Daoy (cell line): ENCODE measurements at regions not wholly inside any gene's neighbourhood (a gene's known extent, or its start where the extent isn't known, plus 50 kb on each side); places are given as distances from the start of the nearest gene placed in this dataset.
"Not testable (repeated sequence)": the region's sequence is repeated elsewhere in the genome, so short reads cannot be mapped to it uniquely, and the experiment has no call there.

Experiments used
- DNase-seq: peaks from one replicate; pipeline ENCODE4 v3.0.0-alpha.2; 2015; ENCODE audit warnings: low read depth

DNA sequence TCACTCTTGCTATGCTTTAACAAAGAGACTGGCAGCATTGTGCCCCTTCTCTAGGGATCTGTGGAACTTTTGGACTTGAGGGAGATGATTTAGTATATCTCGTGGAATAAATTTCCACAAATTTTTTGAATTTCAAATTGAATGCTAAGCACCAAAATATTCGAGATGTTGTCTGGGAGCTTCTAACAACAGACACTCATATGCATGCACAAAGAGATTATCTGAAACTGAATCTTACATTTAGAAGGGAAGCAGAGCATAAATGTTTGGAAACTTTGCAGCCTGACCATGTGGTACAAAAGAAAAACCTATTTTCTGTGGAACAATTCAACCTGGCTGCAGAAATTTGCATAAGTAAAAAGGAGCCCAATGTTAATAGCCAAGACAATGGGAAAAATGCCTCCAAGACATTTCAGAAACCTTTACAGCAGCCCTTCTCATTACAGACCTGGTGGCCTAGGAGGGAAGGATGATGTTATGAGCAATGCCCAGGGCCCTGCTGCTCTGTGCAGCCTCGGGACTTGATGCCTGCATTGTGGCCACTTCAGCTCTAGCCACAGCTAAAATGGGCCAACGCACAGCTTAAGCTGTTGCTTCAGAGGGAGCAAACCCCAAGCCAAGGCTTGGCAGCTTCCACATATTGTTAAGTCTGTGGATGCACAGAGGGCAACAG lies 285.8 kb upstream of the FAM174A start:
- no peak for DNase-seq

DNA sequence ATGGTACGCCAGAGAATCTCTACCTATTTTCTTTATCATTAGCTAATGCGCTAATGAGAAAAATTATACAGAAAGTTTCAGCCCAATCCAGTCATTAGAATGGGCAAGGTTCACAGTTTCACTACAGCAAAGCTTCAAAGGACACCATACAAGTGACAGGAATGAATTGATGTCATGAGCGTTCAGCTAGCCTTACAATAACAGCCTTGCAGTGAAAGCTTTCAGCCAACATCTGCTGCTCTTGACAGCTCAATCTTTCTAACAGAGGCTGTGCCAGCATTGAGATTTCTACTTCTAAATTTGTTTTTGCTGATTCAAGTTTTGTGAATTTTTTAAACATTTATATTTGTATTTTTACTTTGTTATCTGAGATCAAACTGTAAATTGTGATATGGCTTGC lies 302.4 kb upstream of the FAM174A start:
- DNase-seq = no peak

DNA sequence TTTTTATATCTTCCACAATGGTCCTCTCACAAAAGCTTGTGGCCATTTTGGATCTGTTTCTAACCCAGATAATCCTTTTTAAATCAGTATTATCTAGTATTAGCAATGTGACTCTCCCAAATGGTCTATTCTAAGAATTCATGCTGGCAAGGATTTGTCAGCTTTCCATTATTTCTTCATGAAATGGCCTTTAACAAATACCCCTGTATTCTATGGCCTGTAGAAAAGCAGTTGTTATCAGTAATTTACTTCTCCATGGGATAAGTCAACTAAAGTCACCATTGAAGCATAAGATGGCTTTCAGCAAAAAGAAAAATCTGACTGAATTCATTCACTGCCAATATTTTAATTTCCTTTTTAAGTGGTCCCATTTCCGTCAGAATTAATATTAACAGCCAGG lies 346.4 kb upstream of the FAM174A start:
- DNase-seq = no peak

DNA sequence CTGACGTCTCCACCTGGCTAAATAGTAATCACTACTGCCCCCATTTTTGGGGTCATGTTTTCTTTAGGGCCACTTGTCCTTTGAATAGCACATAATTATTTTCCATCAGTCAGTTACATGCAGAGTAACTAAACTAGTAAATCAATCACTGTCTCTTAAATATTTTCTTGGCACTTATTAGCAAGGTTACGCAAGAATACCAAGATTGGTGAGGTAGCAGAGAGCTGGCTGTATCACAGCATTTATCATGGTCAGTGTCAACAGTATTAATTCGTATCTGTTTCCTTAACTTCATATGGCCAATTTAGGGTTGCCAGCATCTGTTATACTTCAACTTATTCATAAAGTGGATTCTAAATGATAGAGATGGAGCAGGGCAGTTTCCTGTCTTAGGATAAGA lies 346.8 kb upstream of the FAM174A start:
- no peak for DNase-seq

DNA sequence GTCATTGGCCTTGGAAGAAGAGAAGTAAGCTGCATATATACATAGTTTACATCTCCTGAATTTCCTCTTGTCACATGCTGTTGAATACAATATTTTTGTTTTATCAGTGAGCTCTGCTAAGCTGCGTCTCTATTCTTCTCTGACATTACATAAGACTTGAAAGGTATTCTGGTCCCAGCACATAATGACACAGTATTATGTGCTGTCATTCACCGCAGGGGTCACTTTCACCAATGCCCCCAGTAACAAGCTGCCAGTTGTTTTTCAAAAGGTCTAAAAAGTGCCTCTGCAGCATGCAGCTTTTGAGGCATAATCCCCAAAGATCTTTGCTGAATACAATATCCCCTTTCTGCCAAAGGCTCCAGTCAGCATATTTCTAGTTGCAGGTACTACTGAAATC lies 349.0 kb upstream of the FAM174A start:
- DNase-seq = no peak

DNA sequence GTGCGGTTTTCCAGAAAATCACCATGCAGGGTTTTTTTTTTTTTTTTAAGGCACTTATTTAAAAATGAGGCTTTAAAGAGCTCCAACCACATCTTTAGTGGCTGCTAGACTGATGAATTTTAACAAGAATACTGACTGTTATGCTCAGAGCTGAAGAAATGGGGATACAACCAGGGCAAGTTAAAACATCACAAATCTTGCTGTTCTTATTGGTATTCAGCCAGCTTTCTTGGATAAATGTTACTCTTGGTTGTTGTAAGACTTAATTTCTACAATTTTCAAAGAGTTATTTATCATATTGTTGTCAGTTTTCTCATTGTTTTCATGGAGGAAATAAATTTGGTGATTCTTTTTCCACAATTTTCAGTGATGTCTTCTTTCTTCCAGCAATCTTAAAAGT lies 352.8 kb upstream of the FAM174A start:
- no peak for DNase-seq

DNA sequence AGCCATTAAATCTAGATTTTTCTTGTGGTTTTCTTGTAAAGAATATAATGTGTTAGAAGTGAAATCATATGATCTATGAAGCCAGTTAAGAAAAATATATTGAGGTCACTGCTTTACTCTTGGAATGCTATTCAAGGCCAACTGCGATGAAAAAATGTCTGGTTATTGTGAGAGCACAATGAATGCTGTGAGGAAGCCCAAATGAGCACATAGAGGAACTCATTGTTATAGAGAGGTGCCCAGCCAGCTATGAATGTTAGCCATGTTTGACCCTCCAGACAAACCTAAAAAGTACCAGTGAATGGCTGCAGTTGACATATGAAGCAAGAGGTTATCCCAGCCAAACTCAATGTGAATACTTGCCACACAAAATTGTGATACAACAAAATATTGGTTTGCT lies 359.8 kb upstream of the FAM174A start:
- DNase-seq = no peak

DNA sequence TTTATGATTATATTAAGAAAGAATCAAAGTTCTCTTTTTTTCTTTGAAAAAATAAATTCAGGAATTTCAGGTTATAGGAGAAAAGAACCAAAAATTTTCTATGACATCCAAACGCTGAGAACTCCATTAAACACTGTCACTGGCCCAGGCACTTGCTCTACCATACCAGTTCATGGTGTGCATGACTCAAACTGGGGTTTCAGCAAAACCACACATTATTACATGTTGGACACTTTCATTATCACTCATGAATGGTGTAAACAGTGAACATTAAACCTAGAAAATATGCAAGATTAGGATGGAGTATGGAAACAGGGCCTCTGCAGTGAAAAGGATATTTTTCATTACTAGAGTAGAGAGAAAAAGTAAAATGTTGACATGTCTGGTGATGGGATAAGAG lies 369.9 kb upstream of the FAM174A start:
- DNase-seq = no peak

DNA sequence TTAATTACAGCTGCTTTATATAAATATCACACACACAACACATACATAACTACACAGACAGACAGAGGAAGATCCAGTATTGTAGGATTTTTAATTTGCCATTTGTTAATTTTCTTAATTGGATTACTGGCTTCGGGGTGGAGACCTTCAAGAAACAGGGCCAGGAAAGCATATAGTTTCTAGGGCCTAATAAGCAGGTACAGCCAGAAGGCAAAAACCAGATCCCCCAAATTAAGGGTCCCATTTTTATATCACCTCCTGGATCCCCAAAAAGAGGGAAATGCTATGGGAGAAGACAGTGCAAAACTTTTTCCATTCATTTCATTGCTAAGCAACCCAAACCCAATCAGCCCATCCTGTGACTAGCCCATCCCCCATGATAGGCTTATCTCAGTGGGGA lies 373.3 kb upstream of the FAM174A start:
- DNase-seq = no peak

DNA sequence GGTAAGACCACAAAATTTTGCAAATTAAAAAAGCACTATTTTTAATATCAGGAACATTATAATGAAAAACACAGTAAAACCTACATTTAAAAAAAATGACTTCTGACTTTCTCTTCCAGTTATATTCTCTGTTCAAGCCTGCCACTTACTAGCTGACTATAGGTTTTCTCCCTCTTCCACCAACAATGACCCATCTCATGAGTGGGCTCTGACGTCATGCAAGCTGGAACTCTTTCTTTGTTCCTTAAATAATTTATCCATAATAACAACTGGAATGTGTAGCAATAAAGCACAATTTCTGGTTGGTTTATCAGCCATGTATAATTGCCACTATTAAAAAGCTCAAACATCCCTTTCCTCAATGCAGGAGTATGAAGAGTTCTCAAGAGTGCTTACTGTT lies 378.1 kb upstream of the FAM174A start:
- no peak for DNase-seq

DNA sequence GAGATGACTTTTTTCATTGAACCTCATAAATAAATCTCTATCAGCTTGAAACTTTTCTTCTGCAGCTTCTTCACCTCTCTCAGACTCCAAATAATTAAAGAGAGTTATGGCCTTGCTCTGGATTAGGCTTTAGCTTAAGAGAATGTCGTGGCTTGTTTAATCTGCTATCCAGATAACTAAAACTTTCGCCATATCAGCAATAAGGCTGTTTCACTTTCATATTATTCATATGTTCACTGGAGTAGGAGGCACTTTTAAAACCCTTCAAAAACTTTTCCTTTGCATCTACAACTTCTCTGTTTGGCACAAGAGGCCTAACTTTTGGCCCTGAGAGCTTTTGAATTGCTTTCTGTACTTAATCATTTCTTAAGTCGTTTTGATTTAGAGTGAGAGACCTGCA lies 386.9 kb upstream of the FAM174A start:
- no peak for DNase-seq

DNA sequence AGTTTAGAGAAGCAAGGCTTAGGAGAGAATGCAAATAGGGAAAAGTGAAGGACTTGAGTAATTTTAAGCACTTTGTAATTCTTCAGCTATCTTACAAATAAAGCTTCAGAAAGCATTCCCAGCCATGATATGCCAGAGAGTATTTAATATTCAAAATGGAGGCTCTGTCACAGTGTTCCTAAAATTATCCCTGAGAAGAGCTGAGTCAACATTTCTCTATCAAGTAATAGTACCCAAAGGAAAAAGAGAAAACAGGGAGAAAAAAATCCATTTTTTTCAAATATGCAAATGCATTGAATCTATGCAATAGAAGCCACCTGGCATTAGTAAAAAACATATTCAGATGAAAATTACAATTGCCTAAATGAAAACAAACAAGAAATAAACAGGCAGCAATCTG lies 392.6 kb upstream of the FAM174A start:
- no peak for DNase-seq

DNA sequence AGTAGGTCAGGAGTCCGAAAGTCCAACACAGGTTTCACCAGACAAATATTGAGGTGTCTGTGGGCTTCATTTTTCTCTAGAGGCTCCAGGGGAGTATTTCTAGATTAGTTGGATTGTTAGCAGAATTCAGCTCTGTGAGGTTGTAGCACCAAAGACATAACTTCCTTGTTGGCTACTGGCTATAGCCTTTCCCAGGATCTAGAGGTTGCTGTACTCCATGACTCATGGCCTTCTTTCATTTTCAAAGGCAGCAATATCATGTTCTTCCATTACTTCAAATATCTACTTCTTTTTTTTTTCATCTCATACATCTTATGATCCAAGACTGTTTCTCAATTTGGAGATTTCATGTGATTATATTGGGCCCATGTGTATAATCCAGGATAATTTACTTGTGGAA lies 404.0 kb upstream of the FAM174A start:
- DNase-seq = no peak

DNA sequence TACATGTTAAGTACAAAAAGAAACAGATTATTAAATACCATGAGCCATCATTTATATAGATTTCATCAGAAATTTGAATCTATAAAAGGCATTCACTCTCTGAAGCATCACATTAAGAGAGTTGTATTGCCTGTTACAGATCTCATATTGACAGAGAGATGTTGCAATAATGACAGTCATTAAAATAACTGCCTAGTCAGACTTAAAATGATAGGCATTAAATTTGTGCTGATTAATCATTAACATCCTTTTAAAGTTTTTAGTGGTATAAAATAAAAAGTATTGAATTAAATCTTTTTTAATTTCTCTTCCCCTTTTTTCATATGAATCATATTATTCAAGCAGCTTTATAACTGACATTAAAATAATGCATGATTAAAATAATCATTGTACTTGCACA lies 404.9 kb upstream of the FAM174A start:
- DNase-seq = no peak

DNA sequence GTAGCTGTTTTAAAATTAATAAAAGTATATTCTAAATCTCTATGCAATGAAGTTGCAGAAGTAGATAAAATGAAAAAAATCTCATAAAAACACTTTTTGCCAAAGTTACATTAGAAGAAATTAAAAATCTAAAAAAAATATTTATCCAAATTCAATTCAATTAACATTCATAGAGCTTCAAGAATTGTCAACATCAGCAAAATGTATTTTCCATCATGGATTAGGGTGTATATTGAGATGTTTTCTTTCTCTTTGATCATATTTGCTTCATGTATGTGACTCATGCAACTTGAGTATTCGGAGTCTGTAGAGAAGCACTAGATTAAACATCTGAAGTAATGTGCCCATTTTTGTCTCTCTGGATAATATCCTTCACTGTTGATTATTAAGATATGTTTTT lies 415.3 kb upstream of the FAM174A start:
- DNase-seq = no peak

DNA sequence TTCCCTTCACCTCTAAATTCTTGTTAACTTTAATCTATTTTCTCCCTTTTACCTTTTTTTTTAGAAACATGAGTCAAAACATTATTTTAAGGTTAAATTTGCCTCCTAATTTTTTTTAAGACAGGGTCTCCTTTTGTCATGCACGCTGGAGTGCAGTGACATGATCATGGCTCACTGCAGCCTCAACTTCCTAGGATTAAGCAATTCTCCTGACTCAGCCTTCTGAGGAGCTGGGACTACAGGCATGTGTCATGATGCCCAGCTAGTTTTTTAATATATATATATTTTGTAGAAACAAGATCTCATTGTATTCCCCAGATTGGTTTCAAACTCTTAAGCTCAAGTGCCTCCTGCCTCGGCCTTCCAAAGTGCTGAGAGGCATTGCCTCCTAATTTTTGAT lies 424.7 kb upstream of the FAM174A start:
- no peak for DNase-seq

DNA sequence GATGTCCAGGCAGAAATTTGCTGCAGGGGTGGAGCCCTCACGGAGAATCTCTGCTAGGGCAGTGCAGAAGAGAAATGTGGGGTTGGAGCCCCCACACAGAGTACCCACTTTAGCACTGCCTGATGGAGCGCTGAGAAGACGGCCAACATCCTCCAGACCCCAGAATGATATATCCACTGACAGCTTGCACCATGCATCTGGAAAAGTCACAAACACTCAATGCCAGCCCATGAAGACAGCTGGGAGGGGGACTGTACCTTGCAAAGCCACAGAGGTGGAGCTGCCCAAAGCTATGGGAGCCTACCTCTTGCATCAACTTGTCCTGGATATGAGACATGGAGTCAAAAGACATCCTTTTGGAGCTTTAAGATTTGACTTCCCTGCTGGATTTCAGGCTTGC lies 426.3 kb upstream of the FAM174A start:
- DNase-seq = no peak

DNA sequence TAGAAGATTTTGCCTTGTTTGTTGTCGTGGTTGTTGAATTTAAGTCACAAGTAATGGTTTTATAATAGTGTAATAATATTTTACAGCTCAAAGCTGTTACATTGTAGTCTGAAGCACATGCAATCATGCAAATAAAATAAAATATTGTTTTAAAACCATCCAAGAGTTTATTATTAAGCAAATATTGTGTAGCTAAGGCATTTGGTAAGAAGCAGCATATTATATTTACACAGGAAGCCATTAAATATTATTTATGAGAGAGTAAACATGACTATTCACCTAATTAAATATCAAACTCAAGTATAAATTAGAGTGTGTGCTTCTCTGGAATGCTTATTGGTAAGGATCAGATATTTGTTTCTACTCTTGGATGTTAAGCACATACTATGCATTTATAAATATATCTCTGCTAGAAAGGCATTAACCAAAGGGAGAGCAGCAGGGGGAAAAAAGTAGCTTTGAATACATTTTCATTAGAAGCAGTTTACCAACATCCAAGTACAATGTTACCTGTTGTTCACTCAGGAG lies 431.5 kb upstream of the FAM174A start:
- not testable (repeated sequence) for DNase-seq

DNA sequence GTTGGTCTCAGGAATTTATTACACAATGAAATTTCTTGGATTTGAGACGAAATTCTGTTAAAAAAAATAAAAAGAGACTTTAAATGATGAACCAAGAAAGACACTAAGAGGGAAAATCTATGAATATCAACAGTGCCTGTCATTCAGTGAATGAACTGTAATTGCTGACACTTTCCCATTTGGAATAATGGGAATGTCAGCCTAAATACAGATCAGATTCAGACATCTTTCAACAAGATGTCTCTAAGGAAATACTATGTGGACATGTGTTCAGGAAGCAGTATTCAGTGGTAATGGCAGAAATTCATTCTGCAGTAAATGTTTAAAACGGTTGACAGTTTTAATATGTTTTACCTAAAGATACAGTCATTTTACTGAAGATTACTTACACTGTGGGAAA lies 433.7 kb upstream of the FAM174A start:
- DNase-seq = not testable (repeated sequence)

DNA sequence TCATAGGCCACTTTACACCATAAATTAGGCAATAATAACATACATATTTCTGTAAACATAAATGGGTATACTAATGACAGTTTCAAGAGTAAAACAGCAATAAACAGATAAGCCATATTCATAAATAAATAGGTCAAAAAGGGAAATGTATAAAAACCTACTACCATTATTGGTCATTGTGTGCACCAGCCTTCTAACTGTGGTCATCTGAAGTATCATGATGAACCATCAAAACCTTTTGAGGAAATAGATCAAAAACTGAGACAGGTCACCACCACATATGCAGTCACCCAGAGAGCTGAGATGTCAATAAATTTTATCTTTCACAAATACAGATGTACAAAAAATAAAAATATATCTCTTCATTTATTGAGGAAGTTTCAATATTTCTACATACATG lies 438.8 kb upstream of the FAM174A start:
- DNase-seq = not testable (repeated sequence)

DNA sequence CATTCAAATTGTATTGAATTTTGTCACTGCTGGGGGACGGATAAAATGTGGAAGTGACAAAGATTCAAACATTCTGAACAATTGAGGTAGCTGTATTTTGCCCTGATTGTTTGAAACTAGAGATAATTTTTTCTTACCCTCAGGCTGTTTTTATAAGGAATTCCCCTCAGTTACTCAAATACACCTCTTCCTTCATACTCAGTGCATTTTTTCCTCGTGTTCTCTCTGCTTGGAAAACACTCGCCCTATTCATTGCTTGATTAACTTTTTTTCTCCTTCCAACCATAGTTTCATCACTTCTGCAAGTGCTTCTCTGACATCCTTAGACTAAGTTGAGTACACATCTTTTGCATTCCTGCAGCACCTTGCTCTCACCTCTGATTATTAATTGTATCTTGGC lies 454.5 kb upstream of the FAM174A start:
- DNase-seq = not testable (repeated sequence)

DNA sequence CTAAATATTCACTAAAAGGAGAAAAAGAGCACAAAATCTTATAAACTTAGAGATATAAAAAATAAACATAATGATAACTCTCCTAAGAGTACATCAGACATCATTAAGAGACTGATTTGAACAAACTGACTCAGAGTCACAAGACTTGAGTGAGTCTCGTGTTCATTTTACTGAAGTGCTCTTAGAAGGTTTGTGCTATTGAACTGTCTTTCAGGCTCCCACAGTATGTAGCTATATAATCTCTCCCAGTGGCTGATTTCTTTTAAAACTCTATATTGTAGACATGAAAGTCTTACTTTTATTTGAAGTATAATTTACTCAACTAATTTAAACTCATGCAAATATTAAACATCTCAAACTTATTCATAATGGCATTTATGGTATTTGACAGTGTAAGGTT lies 456.0 kb upstream of the FAM174A start:
- not testable (repeated sequence) for DNase-seq

DNA sequence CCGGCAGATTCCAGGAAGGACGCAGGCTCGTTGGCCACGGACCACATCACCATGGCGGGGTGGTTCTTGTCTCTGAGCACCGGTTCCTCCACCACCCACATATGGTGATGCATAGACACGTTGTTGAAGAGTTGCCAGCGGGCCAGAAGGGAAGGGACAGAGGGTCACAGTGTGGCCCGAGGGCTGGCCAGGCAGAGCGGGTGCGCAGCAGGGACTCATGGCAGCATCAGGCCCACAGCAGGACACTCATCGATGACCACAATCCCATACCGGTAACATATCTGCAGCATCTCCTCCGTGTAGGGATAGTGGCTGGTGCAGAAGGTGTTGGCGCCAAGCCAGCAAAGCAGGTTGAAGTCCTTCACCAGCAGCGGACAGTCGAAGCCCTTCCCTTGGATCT lies 469.2 kb upstream of the FAM174A start:
- DNase-seq = not testable (repeated sequence)

DNA sequence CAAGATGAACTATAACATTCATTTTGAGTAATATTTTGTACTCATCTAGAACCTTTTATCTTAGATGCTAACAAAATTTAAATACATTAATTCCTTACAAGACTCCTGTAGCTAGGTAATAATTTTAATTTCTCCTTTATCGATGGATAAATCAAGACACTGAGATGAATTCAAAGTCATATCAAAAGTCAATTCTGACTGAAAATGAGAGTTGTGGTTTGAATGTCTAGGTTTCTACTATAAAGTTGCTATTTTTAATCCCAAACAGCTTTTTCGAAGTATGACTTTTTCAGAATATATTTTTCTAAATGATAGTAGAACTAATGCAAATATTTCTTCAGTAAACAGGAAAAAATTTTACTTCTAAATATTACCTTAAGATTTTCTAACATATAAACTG lies 491.7 kb upstream of the FAM174A start:
- DNase-seq = no peak
